Mesendoderm (in vitro differentiated cells): ENCODE measurements at regions not wholly inside any gene's neighbourhood (a gene's known extent, or its start where the extent isn't known, plus 50 kb on each side); places are given as distances from the start of the nearest gene placed in this dataset.

Experiments
- DNase-seq: peaks from one replicate; pipeline ENCODE4 v3.0.0; 2013
- H2AK5ac ChIP-seq: 2 replicates; pipeline ENCODE4 v1.6.1; 2013; ENCODE audit warnings: low read length, inconsistent platforms
- H2BK120ac ChIP-seq: 2 replicates; pipeline ENCODE4 v1.6.1; 2013; ENCODE audit warnings: low read depth, mild to moderate bottlenecking, low read length, moderate library complexity, mixed read lengths
- H2BK15ac ChIP-seq: replicated peaks from 2 replicates; pipeline ENCODE4 v1.6.1; 2013; ENCODE audit warnings: low read depth, mild to moderate bottlenecking, moderate library complexity
- H2BK5ac ChIP-seq: 2 replicates; pipeline ENCODE4 v1.6.1; 2013; ENCODE audit warnings: low read length, inconsistent platforms
- H3K18ac ChIP-seq: 2 replicates; pipeline ENCODE4 v1.6.1; 2013; ENCODE audit warnings: mild to moderate bottlenecking, low read length, mixed read lengths
- H3K23ac ChIP-seq: one replicate; pipeline ENCODE4 v1.6.1; 2013; ENCODE audit warnings: low read length
- H3K27ac ChIP-seq: 2 replicates; pipeline ENCODE4 v1.5.1; 2013; ENCODE audit warnings: low read depth, mild to moderate bottlenecking, inconsistent platforms, low read length, moderate library complexity
- H3K27me3 ChIP-seq: 2 replicates; pipeline ENCODE4 v1.6.1; 2013; ENCODE audit warnings: low read length, control low read depth, mild to moderate bottlenecking, inconsistent platforms; ENCODE audit not compliant: insufficient read depth, poor library complexity
- H3K36me3 ChIP-seq: 2 replicates; pipeline ENCODE4 v1.6.1; 2013; ENCODE audit warnings: low read length, inconsistent platforms; ENCODE audit not compliant: control insufficient read depth, insufficient read depth
- H3K4ac ChIP-seq: one replicate; pipeline ENCODE4 v1.6.1; 2013; ENCODE audit warnings: low read depth, mild to moderate bottlenecking, low read length, moderate library complexity
- H3K4me1 ChIP-seq: 2 replicates; pipeline ENCODE4 v1.6.1; 2013; ENCODE audit warnings: low read depth, low read length, inconsistent platforms; ENCODE audit not compliant: control insufficient read depth
- H3K4me2 ChIP-seq: 2 replicates; pipeline ENCODE4 v1.6.1; 2013; ENCODE audit warnings: low read length
- H3K4me3 ChIP-seq: 2 replicates; pipeline ENCODE4 v1.5.1; 2013; ENCODE audit warnings: mild to moderate bottlenecking, low read length
- H3K56ac ChIP-seq: one replicate; pipeline ENCODE4 v1.6.1; 2013; ENCODE audit warnings: low read length
- H3K79me1 ChIP-seq: 2 replicates; pipeline ENCODE4 v1.6.1; 2013; ENCODE audit warnings: low read length, inconsistent platforms
- H3K79me2 ChIP-seq: 2 replicates; pipeline ENCODE4 v1.6.1; 2013; ENCODE audit warnings: mild to moderate bottlenecking, low read length; ENCODE audit not compliant: control insufficient read depth, insufficient read depth
- H3K9ac ChIP-seq: 2 replicates; pipeline ENCODE4 v1.6.1; 2013; ENCODE audit warnings: low read length, inconsistent platforms
- H4K5ac ChIP-seq: one replicate; pipeline ENCODE4 v1.6.1; 2013; ENCODE audit warnings: low read length
- H4K8ac ChIP-seq: one replicate; pipeline ENCODE4 v1.6.1; 2013; ENCODE audit warnings: low read depth, mild to moderate bottlenecking, control low read depth, low read length, moderate library complexity
- WGBS: extraction: QIAGEN DNeasy Blood & Tissue Kit; methylation state at CpG from one replicate; pipeline ENCODE4 v1.1.7; 2013; ENCODE audit warnings: low lambda C conversion rate, missing lambda C conversion rate; ENCODE audit not compliant: insufficient coverage; ENCODE audit errors: extremely low coverage; 5-methylcytosine and 5-hydroxymethylcytosine counted together

DNA sequence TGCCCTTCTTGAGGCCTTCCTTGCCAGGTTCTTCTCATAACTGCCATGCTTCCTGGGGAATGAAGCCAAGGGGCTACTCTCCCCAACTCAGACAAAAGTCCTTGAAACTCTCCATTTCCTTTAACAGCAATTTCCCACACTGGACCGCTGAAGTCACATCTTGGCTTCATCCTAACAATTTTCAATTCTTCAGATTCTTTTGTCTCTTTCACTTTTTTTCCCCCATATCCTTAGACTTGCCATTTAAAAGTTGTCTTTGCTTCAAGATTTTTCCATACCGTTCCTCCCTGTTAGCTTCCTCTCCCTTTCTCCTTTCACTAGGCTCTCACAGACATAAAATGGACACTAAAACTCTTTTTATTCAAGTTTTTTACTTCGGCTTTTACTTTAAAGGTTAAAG lies 93.1 kb upstream of the ITGA1 start:
- H3K4me3 ChIP-seq, result no peak overlapping the region
- H4K8ac ChIP-seq, result no peak overlapping the region
- H2BK120ac ChIP-seq, result no peak overlapping the region
- no peaks in the 10 kb centered on the region for H3K36me3 ChIP-seq
- H2BK5ac ChIP-seq, result no peak overlapping the region
- no peak overlapping the region for H2AK5ac ChIP-seq
- WGBS, result no CpG with 5 or more reads among the region's 3 CpGs
- no peaks in the 10 kb centered on the region for H3K27me3 ChIP-seq
- no peak overlapping the region for H3K4me2 ChIP-seq
- no peaks in the 10 kb centered on the region for H3K79me2 ChIP-seq
- H3K18ac ChIP-seq, result no peak overlapping the region
- H3K27ac ChIP-seq, result no peak overlapping the region
- no peak overlapping the region for H2BK15ac ChIP-seq
- no peak overlapping the region for H4K5ac ChIP-seq
- H3K9ac ChIP-seq, result no peak overlapping the region
- H3K23ac ChIP-seq, result no peak overlapping the region
- no peak overlapping the region for H3K56ac ChIP-seq
- H3K79me1 ChIP-seq, result no peaks in the 10 kb centered on the region
- no peak for DNase-seq
- no peak overlapping the region for H3K4ac ChIP-seq
- no peaks in the 10 kb centered on the region for H3K4me1 ChIP-seq

DNA sequence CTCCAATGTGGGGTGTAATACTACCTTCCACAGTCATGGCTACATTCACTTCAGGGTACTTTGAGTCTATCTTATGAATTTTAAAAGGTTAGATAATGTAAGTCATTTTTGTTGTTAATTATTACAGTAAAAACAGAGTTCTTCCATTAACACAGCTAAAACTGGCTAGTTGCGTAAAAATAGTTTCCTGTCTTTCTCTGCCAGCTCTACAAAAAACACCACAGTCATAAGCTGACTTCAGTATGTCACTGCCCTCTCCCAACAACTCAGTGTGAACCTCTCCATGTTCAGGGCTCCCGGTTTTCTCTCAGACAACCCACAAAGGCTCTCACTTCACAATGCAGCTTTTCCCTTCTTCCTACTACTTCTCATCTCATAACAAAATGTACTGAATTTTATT lies 84.8 kb upstream of the ITGA1 start:
- Histone ChIP-seq H3K18ac (no peak overlapping the region), H3K9ac (no peak overlapping the region), H3K56ac (no peak overlapping the region), H3K79me2 (no peaks in the 10 kb centered on the region), H4K5ac (no peak overlapping the region), H2BK120ac (no peak overlapping the region), H3K4ac (no peak overlapping the region), H2BK15ac (no peak overlapping the region), H3K4me2 (no peak overlapping the region), H3K23ac (no peak overlapping the region), H3K36me3 (no peaks in the 10 kb centered on the region), H2AK5ac (no peak overlapping the region), H4K8ac (no peak overlapping the region), H3K79me1 (no peaks in the 10 kb centered on the region), H3K4me1 (no peaks in the 10 kb centered on the region), H3K27ac (no peak overlapping the region), H3K4me3 (no peak overlapping the region), H2BK5ac (no peak overlapping the region), H3K27me3 (no peaks in the 10 kb centered on the region)
- no peak for DNase-seq
- WGBS, result no CpG with 5 or more reads among the region's 2 CpGs

DNA sequence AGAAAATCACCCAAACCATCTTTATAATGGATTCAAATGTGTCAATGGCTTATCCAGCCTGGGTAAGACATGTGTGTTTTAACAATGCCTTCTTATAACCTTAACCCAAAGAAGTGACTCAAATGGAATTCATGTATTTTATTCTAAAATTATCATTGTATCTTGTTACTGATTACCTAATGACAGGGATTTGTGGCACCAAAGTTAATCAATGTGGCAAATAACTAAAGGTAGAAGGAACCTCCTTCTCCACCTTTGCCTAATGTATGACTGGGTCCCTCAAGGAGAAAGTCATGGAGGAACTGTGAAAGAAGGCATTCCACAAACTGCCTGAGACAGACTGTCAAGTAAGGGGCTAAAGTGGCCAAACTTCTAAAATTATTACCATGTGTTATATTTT lies 84.4 kb upstream of the ITGA1 start:
- H3K9ac ChIP-seq, result no peak overlapping the region
- H3K4ac ChIP-seq, result no peak overlapping the region
- H3K27ac ChIP-seq, result no peak overlapping the region
- H4K5ac ChIP-seq, result no peak overlapping the region
- no peak for DNase-seq
- H2BK15ac ChIP-seq, result no peak overlapping the region
- H2AK5ac ChIP-seq, result no peak overlapping the region
- no peak overlapping the region for H3K18ac ChIP-seq
- no peak overlapping the region for H4K8ac ChIP-seq
- no peaks in the 10 kb centered on the region for H3K36me3 ChIP-seq
- no peaks in the 10 kb centered on the region for H3K79me2 ChIP-seq
- no peak overlapping the region for H2BK120ac ChIP-seq
- no peak overlapping the region for H2BK5ac ChIP-seq
- no peak overlapping the region for H3K4me3 ChIP-seq
- H3K4me2 ChIP-seq, result no peak overlapping the region
- no peaks in the 10 kb centered on the region for H3K79me1 ChIP-seq
- H3K23ac ChIP-seq, result no peak overlapping the region
- H3K27me3 ChIP-seq, result no peaks in the 10 kb centered on the region
- no peak overlapping the region for H3K56ac ChIP-seq
- H3K4me1 ChIP-seq, result no peaks in the 10 kb centered on the region

DNA sequence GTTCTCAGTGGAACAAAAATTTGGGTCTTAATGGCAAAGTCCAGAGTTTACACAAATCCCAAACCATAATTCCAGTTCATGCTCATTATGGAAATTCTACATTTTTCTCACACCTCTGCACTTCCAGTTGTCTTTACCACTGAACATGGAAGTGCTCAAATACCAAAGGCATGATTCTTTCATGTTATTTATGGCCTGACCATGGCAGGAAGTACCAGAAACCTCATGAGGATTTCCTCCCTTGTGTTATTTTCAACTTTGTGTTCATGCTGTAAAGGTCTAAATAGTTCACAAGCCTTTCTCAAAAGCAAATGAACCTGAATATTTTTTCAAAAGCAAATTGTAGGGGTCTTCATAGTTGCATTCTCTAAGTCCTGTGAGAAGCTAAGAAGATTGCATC lies 82.0 kb upstream of the ITGA1 start:
- Histone ChIP-seq H3K4me1 (no peaks in the 10 kb centered on the region), H3K27me3 (no peaks in the 10 kb centered on the region), H3K23ac (no peak overlapping the region), H3K4ac (no peak overlapping the region), H2BK120ac (no peak overlapping the region), H3K4me2 (no peak overlapping the region), H2BK15ac (no peak overlapping the region), H3K56ac (no peak overlapping the region), H2AK5ac (no peak overlapping the region), H4K5ac (no peak overlapping the region), H3K79me1 (no peaks in the 10 kb centered on the region), H2BK5ac (no peak overlapping the region), H3K18ac (no peak overlapping the region), H3K4me3 (no peak overlapping the region), H4K8ac (no peak overlapping the region), H3K27ac (no peak overlapping the region), H3K79me2 (no peaks in the 10 kb centered on the region), H3K9ac (no peak overlapping the region), H3K36me3 (no peaks in the 10 kb centered on the region)
- DNase-seq, result no peak

DNA sequence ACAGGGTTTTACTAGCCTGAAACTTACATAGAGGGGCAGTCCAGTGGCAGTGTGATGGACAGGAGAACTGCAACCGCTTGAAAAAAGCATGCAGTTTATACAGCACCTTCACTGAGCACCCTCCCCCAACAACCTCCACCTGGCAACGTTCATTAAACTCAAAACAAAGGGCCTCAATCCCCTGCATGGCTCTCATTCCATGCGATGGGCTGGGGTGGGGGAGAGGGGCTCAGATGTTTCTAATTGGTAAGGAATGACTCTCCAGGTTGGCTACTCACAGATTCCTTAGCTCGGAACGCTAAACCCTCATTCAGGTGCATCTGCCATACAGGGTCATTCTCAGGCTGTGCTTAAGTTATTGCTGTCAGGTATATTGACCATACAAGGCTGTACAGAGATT lies 80.9 kb upstream of the ITGA1 start:
- Histone ChIP-seq H2AK5ac (no peak overlapping the region), H3K4ac (no peak overlapping the region), H3K18ac (no peak overlapping the region), H2BK120ac (no peak overlapping the region), H3K79me1 (no peaks in the 10 kb centered on the region), H3K4me2 (no peak overlapping the region), H3K4me3 (no peak overlapping the region), H3K27ac (no peak overlapping the region), H4K5ac (no peak overlapping the region), H3K56ac (no peak overlapping the region), H3K4me1 (no peaks in the 10 kb centered on the region), H3K9ac (no peak overlapping the region), H4K8ac (no peak overlapping the region), H3K36me3 (no peaks in the 10 kb centered on the region), H3K79me2 (no peaks in the 10 kb centered on the region), H2BK5ac (no peak overlapping the region), H3K27me3 (no peaks in the 10 kb centered on the region), H3K23ac (no peak overlapping the region), H2BK15ac (no peak overlapping the region)
- DNase-seq, result no peak
- WGBS, result no CpG with 5 or more reads among the region's 5 CpGs

DNA sequence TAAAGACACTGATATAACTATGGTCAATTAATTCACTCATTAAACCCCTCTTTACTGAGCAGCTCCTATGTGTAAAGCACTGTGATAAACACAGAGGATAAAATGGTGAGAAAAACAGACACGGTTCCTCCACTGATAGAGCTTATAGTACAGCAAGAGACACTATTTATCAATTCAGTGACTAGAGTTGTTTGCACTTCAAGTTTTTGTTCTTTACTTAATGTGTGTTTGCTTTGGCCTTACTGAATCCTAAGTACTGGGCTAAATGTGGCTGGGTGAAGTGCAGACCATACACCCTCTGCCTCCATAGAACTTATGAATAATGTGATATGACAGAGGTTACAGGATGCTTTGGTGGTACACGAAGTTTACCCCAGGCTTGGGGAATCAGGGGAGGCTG lies 80.1 kb upstream of the ITGA1 start:
- H3K4ac ChIP-seq, result no peak overlapping the region
- no peak overlapping the region for H2BK120ac ChIP-seq
- H3K56ac ChIP-seq, result no peak overlapping the region
- DNase-seq, result no peak
- H3K36me3 ChIP-seq, result no peaks in the 10 kb centered on the region
- no peak overlapping the region for H3K27ac ChIP-seq
- no peak overlapping the region for H3K4me3 ChIP-seq
- no peaks in the 10 kb centered on the region for H3K79me1 ChIP-seq
- H2AK5ac ChIP-seq, result no peak overlapping the region
- H2BK5ac ChIP-seq, result no peak overlapping the region
- no CpG with 5 or more reads among the region's 2 CpGs for WGBS
- H3K79me2 ChIP-seq, result no peaks in the 10 kb centered on the region
- H3K4me1 ChIP-seq, result no peaks in the 10 kb centered on the region
- H3K27me3 ChIP-seq, result no peaks in the 10 kb centered on the region
- H3K4me2 ChIP-seq, result no peak overlapping the region
- H3K9ac ChIP-seq, result no peak overlapping the region
- H4K5ac ChIP-seq, result no peak overlapping the region
- no peak overlapping the region for H3K23ac ChIP-seq
- no peak overlapping the region for H2BK15ac ChIP-seq
- no peak overlapping the region for H3K18ac ChIP-seq
- H4K8ac ChIP-seq, result no peak overlapping the region
